Right lobe of liver (tissue), 4 donors: ENCODE measurements at regions not wholly inside any gene's neighbourhood (a gene's known extent, or its start where the extent isn't known, plus 50 kb on each side); places are given as distances from the start of the nearest gene placed in this dataset.

Experiments
- CTCF ChIP-seq, 4 donors: fragments of 200-600 bp in 3 of 4; fragments of 450-650 bp in 1 of 4; IDR thresholded peaks; one replicate each; pipeline versions ENCODE4 v1.5.1 to v1.8.0; 2016 to 2022; ENCODE audit warnings: antibody characterized with exemption in 4 of 4, mild to moderate bottlenecking in 2 of 4
- POLR2A ChIP-seq: fragments of 450-650 bp; IDR thresholded peaks from one replicate; pipeline ENCODE4 v1.6.1; 2017; ENCODE audit warnings: antibody characterized with exemption, mild to moderate bottlenecking
- donor health status: DM: no; HTN: no; CAD: no.
- donor health status: DM: no; HTN: no; CAD: no.
- donor health status: DM: no; HTN: yes; CAD: no.

GRCh38 chrX:7690842-7691241 is 152.1 kb upstream of the VCX start:
- TF ChIP-seq CTCF (IDR thresholded peaks at IDR 0.05) (no peak), POLR2A (no peak)
